ENCODE measurements at regions not wholly inside any gene's neighbourhood (a gene's known extent, or its start where the extent isn't known, plus 50 kb on each side); places are given as distances from the start of the nearest gene placed in this dataset.

DNA sequence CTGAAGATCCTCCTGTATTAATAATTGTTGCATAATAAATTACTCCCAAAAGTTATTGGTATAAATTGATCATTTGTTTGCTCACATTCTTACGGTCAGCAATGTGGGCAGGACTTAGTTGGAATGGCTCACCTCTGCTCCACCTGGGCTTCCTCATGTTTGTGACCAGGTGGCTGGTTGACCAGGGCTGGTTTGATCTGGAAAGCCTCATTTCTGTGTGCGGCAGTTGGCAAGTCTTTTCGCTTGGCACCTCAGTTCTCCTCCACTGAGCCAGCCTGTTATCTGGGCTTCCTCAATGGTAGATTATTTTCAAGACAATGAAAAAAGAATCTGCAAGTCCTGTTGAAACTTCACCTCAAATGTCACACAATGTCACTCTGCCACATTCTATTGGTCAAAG is 301.1 kb downstream of the TBL1XR1 start:
- Histone ChIP-seq H3K27me3 (ENCODE audit: control insufficient read depth, insufficient read depth, low read length) (no peaks in the 10 kb centered on the region), H3K4me3 (ENCODE audit: low read depth, low read length) (no peak overlapping the region), H3K36me3 (ENCODE audit: control insufficient read depth, insufficient read depth, low read length) (no peaks in the 10 kb centered on the region)
- FAIRE-seq (no peak), DNase-seq (ENCODE audit: low read depth) (no peak)
- TF ChIP-seq, protein P1, sequence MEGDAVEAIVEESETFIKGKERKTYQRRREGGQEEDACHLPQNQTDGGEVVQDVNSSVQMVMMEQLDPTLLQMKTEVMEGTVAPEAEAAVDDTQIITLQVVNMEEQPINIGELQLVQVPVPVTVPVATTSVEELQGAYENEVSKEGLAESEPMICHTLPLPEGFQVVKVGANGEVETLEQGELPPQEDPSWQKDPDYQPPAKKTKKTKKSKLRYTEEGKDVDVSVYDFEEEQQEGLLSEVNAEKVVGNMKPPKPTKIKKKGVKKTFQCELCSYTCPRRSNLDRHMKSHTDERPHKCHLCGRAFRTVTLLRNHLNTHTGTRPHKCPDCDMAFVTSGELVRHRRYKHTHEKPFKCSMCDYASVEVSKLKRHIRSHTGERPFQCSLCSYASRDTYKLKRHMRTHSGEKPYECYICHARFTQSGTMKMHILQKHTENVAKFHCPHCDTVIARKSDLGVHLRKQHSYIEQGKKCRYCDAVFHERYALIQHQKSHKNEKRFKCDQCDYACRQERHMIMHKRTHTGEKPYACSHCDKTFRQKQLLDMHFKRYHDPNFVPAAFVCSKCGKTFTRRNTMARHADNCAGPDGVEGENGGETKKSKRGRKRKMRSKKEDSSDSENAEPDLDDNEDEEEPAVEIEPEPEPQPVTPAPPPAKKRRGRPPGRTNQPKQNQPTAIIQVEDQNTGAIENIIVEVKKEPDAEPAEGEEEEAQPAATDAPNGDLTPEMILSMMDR (IDR thresholded peaks at IDR 0.05; ENCODE audit: insufficient read depth, low read length, severe bottlenecking): no peak

DNA sequence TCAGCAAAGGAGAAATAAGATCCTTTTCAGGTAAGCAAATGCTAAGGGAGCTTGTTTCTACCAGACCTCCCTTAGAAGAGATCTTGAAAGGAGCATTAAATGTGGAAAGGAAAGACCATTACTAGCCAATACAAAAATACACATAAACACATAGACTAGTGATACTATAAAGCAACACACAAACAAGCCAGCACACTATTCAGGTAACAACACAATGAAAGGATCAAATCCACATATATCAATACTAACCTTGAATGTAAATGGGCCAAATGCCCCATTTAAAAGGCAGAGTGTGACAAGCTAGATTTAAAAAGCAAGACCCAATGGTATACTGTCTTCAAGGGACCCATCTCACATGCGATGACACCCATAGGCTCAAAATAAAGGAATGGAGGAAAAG is 317.6 kb downstream of the TBL1XR1 start:
- no peak overlapping the region for H3K4me3 ChIP-seq (ENCODE audit: low read depth, low read length)
- DNase-seq (ENCODE audit: low read depth): no peak
- FAIRE-seq: no peak

DNA sequence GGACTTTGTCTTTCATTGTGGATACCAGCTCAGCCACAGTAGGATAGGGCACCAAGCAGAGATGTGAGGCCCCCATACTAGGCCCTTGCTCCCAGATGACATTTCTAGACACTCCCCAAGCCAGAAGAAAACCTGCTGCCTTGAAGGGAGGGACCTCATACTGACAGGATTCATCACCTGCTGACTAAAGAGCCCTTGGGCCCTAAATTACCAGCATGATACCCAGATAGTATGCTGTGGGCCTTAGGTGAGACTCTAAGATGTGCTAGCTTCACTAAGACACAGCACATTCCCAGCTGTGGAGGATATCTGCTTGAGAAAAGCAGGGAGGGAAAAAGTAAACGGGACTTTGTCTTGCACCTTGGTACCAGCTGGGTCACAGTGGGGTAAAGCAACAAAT is 324.0 kb downstream of the TBL1XR1 start:
- DNase-seq (ENCODE audit: low read depth) (peak; percentile 33), FAIRE-seq (no peak)
- TF ChIP-seq, protein P1 (IDR thresholded peaks at IDR 0.05; ENCODE audit: insufficient read depth, low read length, severe bottlenecking): no peak
- no peaks in the 10 kb centered on the region for H3K27me3 ChIP-seq (ENCODE audit: control insufficient read depth, insufficient read depth, low read length)
- no peaks in the 10 kb centered on the region for H3K36me3 ChIP-seq (ENCODE audit: control insufficient read depth, insufficient read depth, low read length)
- no peak overlapping the region for H3K4me3 ChIP-seq (ENCODE audit: low read depth, low read length)

More for the DNA sequence above, 317.6 kb downstream of the TBL1XR1 start:
- TF ChIP-seq, protein P1 (IDR thresholded peaks at IDR 0.05; ENCODE audit: insufficient read depth, low read length, severe bottlenecking): no peak
- no peaks in the 10 kb centered on the region for H3K27me3 ChIP-seq (ENCODE audit: control insufficient read depth, insufficient read depth, low read length)
- no peaks in the 10 kb centered on the region for H3K36me3 ChIP-seq (ENCODE audit: control insufficient read depth, insufficient read depth, low read length)

DNA sequence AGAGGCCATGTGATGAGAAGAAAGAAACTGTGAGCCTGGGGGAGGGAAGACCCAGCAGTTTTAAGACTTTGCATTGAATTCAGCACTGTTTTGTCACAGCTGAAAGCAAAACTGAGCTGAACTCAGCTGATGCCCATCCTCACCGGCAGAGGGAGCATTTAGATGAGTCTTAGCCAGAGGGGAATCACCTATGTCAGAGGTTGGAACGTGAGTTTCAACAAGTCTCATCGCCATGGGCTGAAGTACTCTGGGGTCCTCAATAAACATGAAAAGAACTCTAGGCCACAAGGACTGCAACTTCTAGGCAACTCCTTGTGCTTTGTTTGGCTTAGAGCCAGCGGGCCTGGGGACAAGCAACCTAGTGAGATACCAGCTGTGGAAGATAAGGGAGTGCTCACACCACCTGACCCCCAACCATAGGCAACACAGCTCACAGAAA is 324.5 kb downstream of the TBL1XR1 start:
- H3K27me3 ChIP-seq (ENCODE audit: control insufficient read depth, insufficient read depth, low read length): no peaks in the 10 kb centered on the region
- no peak overlapping the region for H3K4me3 ChIP-seq (ENCODE audit: low read depth, low read length)
- no peaks in the 10 kb centered on the region for H3K36me3 ChIP-seq (ENCODE audit: control insufficient read depth, insufficient read depth, low read length)
- TF ChIP-seq, protein P1 (IDR thresholded peaks at IDR 0.05; ENCODE audit: insufficient read depth, low read length, severe bottlenecking): peak; percentile 90
- no peak for FAIRE-seq
- DNase-seq (ENCODE audit: low read depth): peak; percentile 60

DNA sequence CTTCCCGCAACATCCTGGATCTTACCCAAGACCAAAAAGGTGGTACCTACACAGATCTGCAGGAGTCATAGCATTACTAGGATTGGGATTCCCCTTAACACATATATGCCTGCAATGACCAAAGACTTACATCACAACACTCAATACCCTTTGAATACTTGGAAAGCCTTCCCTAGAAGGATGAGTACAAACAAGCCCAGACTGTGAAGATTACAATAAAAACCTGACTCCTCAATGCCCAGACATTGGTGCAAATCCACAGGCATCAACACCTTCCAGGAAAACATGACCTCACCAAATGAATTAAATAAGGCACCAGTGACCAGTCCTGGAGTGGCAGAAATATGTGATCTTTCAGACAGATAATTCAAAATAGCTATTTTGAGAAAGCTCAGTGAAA is 326.8 kb downstream of the TBL1XR1 start:
- Histone ChIP-seq H3K36me3 (ENCODE audit: control insufficient read depth, insufficient read depth, low read length) (no peaks in the 10 kb centered on the region), H3K4me3 (ENCODE audit: low read depth, low read length) (no peak overlapping the region), H3K27me3 (ENCODE audit: control insufficient read depth, insufficient read depth, low read length) (no peaks in the 10 kb centered on the region)
- TF ChIP-seq, protein P1 (IDR thresholded peaks at IDR 0.05; ENCODE audit: insufficient read depth, low read length, severe bottlenecking): no peak
- FAIRE-seq: no peak
- DNase-seq (ENCODE audit: low read depth): peak; percentile 92

Measured in bronchial epithelial cell (primary cell).